ENCODE measurements at regions not wholly inside any gene's neighbourhood (a gene's known extent, or its start where the extent isn't known, plus 50 kb on each side); places are given as distances from the start of the nearest gene placed in this dataset.

GRCh38 chr12:131250028-131250950, 296.6 kb downstream of the ADGRD1 start:
- TF ChIP-seq CTCF (IDR thresholded peaks at IDR 0.05 in 2 of 3, conservative IDR thresholded peaks at IDR 0.05 in 1 of 3; ENCODE audit: insufficient read depth in 2 of 3, low read depth in 1 of 3, low read length in 3 of 3) (no peak), FOXA3 (CRISPR knock-in tag; conservative IDR thresholded peaks at IDR 0.05 in 1 of 2, IDR thresholded peaks at IDR 0.05 in 1 of 2) (no peak), YY1 (IDR thresholded peaks at IDR 0.05; ENCODE audit: borderline replicate concordance in 1 of 3, control insufficient read depth in 1 of 3, extremely low read depth in 1 of 3, insufficient read depth in 3 of 3, insufficient read length in 1 of 3, insufficient replicate concordance in 2 of 3, low read depth in 1 of 3, low read length in 2 of 3) (no peak), UBTF (IDR thresholded peaks at IDR 0.05; ENCODE audit: borderline replicate concordance in 1 of 2, low read depth in 2 of 2, low read length in 2 of 2) (no peak), ZNF12 (CRISPR knock-in tag; IDR thresholded peaks at IDR 0.05) (no peak), MAFK (IDR thresholded peaks at IDR 0.05; ENCODE audit: low read length) (no peak), TOE1 (IDR thresholded peaks at IDR 0.05; ENCODE audit: borderline replicate concordance) (no peak), TOE1 (CRISPR knock-in tag; IDR thresholded peaks at IDR 0.05; ENCODE audit: borderline replicate concordance, low read depth) (no peak), SP1 (CRISPR knock-in tag; IDR thresholded peaks at IDR 0.05) (no peak)
- TF ChIP-seq, protein P1, sequence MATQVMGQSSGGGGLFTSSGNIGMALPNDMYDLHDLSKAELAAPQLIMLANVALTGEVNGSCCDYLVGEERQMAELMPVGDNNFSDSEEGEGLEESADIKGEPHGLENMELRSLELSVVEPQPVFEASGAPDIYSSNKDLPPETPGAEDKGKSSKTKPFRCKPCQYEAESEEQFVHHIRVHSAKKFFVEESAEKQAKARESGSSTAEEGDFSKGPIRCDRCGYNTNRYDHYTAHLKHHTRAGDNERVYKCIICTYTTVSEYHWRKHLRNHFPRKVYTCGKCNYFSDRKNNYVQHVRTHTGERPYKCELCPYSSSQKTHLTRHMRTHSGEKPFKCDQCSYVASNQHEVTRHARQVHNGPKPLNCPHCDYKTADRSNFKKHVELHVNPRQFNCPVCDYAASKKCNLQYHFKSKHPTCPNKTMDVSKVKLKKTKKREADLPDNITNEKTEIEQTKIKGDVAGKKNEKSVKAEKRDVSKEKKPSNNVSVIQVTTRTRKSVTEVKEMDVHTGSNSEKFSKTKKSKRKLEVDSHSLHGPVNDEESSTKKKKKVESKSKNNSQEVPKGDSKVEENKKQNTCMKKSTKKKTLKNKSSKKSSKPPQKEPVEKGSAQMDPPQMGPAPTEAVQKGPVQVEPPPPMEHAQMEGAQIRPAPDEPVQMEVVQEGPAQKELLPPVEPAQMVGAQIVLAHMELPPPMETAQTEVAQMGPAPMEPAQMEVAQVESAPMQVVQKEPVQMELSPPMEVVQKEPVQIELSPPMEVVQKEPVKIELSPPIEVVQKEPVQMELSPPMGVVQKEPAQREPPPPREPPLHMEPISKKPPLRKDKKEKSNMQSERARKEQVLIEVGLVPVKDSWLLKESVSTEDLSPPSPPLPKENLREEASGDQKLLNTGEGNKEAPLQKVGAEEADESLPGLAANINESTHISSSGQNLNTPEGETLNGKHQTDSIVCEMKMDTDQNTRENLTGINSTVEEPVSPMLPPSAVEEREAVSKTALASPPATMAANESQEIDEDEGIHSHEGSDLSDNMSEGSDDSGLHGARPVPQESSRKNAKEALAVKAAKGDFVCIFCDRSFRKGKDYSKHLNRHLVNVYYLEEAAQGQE (IDR thresholded peaks at IDR 0.05; ENCODE audit: borderline replicate concordance) = no peak
- TF ChIP-seq, protein P1 (CRISPR knock-in tag; IDR thresholded peaks at IDR 0.05; ENCODE audit: low read depth) = no peak
- TF ChIP-seq, protein P2, sequence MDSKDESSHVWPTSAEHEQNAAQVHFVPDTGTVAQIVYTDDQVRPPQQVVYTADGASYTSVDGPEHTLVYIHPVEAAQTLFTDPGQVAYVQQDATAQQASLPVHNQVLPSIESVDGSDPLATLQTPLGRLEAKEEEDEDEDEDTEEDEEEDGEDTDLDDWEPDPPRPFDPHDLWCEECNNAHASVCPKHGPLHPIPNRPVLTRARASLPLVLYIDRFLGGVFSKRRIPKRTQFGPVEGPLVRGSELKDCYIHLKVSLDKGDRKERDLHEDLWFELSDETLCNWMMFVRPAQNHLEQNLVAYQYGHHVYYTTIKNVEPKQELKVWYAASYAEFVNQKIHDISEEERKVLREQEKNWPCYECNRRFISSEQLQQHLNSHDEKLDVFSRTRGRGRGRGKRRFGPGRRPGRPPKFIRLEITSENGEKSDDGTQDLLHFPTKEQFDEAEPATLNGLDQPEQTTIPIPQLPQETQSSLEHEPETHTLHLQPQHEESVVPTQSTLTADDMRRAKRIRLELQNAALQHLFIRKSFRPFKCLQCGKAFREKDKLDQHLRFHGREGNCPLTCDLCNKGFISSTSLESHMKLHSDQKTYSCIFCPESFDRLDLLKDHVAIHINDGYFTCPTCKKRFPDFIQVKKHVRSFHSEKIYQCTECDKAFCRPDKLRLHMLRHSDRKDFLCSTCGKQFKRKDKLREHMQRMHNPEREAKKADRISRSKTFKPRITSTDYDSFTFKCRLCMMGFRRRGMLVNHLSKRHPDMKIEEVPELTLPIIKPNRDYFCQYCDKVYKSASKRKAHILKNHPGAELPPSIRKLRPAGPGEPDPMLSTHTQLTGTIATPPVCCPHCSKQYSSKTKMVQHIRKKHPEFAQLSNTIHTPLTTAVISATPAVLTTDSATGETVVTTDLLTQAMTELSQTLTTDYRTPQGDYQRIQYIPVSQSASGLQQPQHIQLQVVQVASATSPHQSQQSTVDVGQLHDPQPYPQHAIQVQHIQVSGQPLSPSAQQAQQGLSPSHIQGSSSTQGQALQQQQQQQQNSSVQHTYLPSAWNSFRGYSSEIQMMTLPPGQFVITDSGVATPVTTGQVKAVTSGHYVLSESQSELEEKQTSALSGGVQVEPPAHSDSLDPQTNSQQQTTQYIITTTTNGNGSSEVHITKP (IDR thresholded peaks at IDR 0.05; ENCODE audit: partially characterized antibody) = no peak
